ENCODE measurements at regions not wholly inside any gene's neighbourhood (a gene's known extent, or its start where the extent isn't known, plus 50 kb on each side); places are given as distances from the start of the nearest gene placed in this dataset.

DNA sequence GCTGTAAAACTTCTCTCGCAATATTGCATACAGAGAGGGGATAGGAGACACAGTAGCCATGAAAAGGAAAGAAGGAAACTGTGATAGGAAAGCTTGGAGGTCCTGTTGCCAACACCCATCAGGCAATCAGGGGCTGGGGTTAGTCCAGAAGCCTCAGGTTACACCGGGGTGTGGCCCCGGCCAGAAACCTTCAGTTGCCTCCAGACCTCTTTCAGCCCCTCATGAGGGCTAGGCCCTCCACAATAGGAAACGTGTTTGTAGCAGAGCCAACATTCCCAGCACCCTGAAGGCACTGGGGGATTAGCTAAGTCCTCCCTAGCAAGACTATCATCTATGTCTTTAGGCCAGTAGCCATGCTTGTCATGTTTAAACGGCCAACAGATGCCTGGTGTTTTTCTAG is 1048.0 kb upstream of the CNTN5 start:
- Mint-ChIP-seq H3K4me3 (ENCODE audit: low read depth) (no peak overlapping the region), H3K4me1 (ENCODE audit: low read depth) (no peaks in the 10 kb centered on the region), H3K27ac (no peak overlapping the region), H3K9me3 (ENCODE audit: low read depth) (no peaks in the 10 kb centered on the region), H3K27me3 (no peaks in the 10 kb centered on the region), H3K36me3 (ENCODE audit: insufficient read depth) (no peaks in the 10 kb centered on the region)
- TF ChIP-seq CTCF (IDR thresholded peaks at IDR 0.05; ENCODE audit: unreplicated experiment) = no peak
- no peak for DNase-seq (ENCODE audit: low spot score, unreplicated experiment)

- Mint-ChIP-seq H3K9me3 (ENCODE audit: low read depth) (no peaks in the 10 kb centered on the region), H3K27ac (no peak overlapping the region), H3K27me3 (no peaks in the 10 kb centered on the region), H3K36me3 (ENCODE audit: insufficient read depth) (no peaks in the 10 kb centered on the region), H3K4me1 (ENCODE audit: low read depth) (no peaks in the 10 kb centered on the region), H3K4me3 (ENCODE audit: low read depth) (no peak overlapping the region)
- no peak for DNase-seq (ENCODE audit: low spot score, unreplicated experiment)
- no peak for TF ChIP-seq CTCF (IDR thresholded peaks at IDR 0.05; ENCODE audit: unreplicated experiment)
Measured at GRCh38 chr11:97973352-97973857, 1047.3 kb upstream of the CNTN5 start.

GRCh38 chr11:97974798-97975498 is 1045.8 kb upstream of the CNTN5 start:
- DNase-seq (ENCODE audit: low spot score, unreplicated experiment) = no peak
- no peak overlapping the region for H3K27ac Mint-ChIP-seq
- no peak for TF ChIP-seq CTCF (IDR thresholded peaks at IDR 0.05; ENCODE audit: unreplicated experiment)
- H3K4me3 Mint-ChIP-seq (ENCODE audit: low read depth) = no peak overlapping the region
- no peaks in the 10 kb centered on the region for H3K9me3 Mint-ChIP-seq (ENCODE audit: low read depth)
- H3K4me1 Mint-ChIP-seq (ENCODE audit: low read depth) = no peaks in the 10 kb centered on the region
- H3K27me3 Mint-ChIP-seq = no peaks in the 10 kb centered on the region
- no peaks in the 10 kb centered on the region for H3K36me3 Mint-ChIP-seq (ENCODE audit: insufficient read depth)

DNA sequence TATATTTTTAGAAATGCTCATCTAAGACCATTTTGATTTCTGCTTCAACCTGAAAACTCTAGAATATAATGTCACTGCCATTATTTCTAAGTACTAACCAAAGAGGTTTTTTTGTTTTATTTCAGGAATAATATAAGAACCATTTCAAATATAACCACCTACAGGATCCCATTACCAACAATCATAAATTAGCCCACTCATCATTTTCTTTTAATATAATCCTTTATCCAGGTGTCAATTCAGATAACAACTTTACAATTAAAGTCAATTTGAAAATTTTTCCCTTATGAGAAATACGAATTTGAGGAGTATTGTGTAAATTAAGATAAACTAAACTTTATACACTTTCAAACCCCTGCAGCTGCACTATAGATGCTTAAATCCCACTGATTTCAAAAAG is 1043.0 kb upstream of the CNTN5 start:
- H3K36me3 Mint-ChIP-seq (ENCODE audit: insufficient read depth) = no peaks in the 10 kb centered on the region
- H3K9me3 Mint-ChIP-seq (ENCODE audit: low read depth) = peaks cover 10% of the 10 kb centered on the region

GRCh38 chr11:97979741-97980140 is 1041.0 kb upstream of the CNTN5 start:
- Mint-ChIP-seq H3K4me1 (ENCODE audit: low read depth) (no peaks in the 10 kb centered on the region), H3K27me3 (no peaks in the 10 kb centered on the region), H3K4me3 (ENCODE audit: low read depth) (no peak overlapping the region), H3K27ac (no peak overlapping the region), H3K36me3 (ENCODE audit: insufficient read depth) (no peaks in the 10 kb centered on the region), H3K9me3 (ENCODE audit: low read depth) (peaks cover 12% of the 10 kb centered on the region)
- no peak for DNase-seq (ENCODE audit: low spot score, unreplicated experiment)
- no peak for TF ChIP-seq CTCF (IDR thresholded peaks at IDR 0.05; ENCODE audit: unreplicated experiment)

More for the DNA sequence above, 1043.0 kb upstream of the CNTN5 start:
- Mint-ChIP-seq H3K4me3 (ENCODE audit: low read depth) (no peak overlapping the region), H3K4me1 (ENCODE audit: low read depth) (no peaks in the 10 kb centered on the region), H3K27ac (no peak overlapping the region), H3K27me3 (no peaks in the 10 kb centered on the region)
- DNase-seq (ENCODE audit: low spot score, unreplicated experiment) = no peak
- TF ChIP-seq CTCF (IDR thresholded peaks at IDR 0.05; ENCODE audit: unreplicated experiment) = no peak

Measured in progenitor cell of endocrine pancreas (in vitro differentiated cells).